ENCODE measurements at regions not wholly inside any gene's neighbourhood (a gene's known extent, or its start where the extent isn't known, plus 50 kb on each side); places are given as distances from the start of the nearest gene placed in this dataset.

DNA sequence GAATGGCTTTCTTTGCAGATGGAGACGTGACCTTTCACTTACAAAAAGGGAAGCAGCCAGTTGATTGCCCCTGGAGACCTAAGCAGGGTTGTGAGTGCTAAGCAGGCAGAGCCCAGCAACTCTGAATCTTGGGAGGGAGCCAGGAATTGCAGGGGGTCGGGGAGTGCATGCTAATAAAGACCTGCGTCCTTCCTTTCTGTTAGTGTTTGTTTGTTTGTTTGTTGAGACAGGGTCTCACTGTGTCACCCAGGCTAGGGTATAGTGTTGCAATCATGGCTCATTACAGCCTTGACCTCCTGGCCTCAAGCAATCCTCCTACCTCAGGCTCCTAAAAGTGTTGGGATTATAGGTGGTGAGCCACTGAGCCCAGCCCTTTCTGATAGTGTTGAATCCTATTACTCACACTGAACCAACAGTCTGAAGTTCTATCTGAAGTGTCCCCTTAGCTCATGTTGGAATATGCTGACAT is 137.4 kb downstream of the CEP135 start:
- ATAC-seq (no peak), DNase-seq (no peak)

DNA sequence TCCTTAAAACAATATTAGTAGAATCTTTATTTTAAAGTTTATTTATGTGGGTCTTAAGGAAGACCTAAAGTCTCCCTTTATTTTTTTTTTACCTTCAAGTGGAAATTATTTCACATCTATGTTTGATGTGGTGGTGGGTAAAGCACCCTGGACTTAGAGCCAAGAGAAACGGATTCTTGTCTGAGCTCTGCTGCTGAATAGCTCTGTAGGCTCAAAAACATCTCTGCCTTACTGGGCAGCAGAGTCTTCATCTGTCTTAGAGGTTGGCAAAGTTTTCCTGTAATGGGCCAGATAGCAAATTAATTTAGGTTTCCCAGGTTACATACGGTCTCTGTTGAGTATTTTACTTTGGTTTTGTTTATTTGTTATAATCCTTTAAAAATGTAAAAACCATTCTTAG is 136.5 kb downstream of the CEP135 start:
- DNase-seq (no peak), ATAC-seq (no peak)

DNA sequence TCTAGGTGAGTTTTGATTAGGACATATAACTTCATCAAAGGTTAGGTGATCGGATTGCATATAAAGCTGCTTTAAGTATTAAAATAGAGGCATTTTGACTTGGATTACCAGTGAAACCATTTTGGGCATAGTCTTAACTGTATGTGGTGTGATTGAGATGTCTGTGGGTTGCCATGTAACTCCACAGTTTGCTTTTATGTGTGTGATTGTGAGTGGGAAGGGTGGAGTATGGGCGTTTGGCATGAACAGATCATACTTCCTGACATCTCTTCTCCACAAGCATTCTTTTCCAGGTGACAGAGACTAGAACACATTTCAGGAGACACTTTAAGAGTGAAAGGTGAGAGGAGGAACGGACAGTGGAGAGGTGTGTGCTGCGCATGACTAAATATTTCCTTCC is 136.1 kb downstream of the CEP135 start:
- ATAC-seq: no peak

More for the DNA sequence above, 136.1 kb downstream of the CEP135 start:
- DNase-seq: no peak
